Inferior parietal cortex (tissue), 1 donor: ENCODE measurements at regions not wholly inside any gene's neighbourhood (a gene's known extent, or its start where the extent isn't known, plus 50 kb on each side); places are given as distances from the start of the nearest gene placed in this dataset.

Experiments used
- DNase-seq: peaks from one replicate; pipeline ENCODE4 v3.0.0-alpha.2; 2016; ENCODE audit errors: extremely low spot score

- no peak for DNase-seq
Observed at GRCh38 chr10:92790440-92790839, 57.9 kb upstream of the EXOC6 start.

GRCh38 chr10:92792661-92793060, 55.7 kb upstream of the EXOC6 start:
- no peak for DNase-seq
